ENCODE measurements at regions not wholly inside any gene's neighbourhood (a gene's known extent, or its start where the extent isn't known, plus 50 kb on each side); places are given as distances from the start of the nearest gene placed in this dataset.

GRCh38 chrX:74251006-74251930, 52.7 kb upstream of the ZCCHC13 start:
- H3K9me3 ChIP-seq (ENCODE audit: low read length), result no peaks in the 10 kb centered on the region
- H3K27me3 ChIP-seq (ENCODE audit: insufficient read depth, low read length), result peaks cover 4% of the 10 kb centered on the region
- peaks cover 14% of the 10 kb centered on the region for H3K36me3 ChIP-seq (ENCODE audit: insufficient read depth, low read length)
- H2AFZ ChIP-seq (ENCODE audit: low read depth, low read length), result no peak overlapping the region
- no peak overlapping the region for H3K4me3 ChIP-seq (ENCODE audit: low read length)
- peaks cover 3% of the 10 kb centered on the region for H3K4me1 ChIP-seq (ENCODE audit: insufficient read depth, low read length)

- Histone ChIP-seq H3K36me3 (ENCODE audit: insufficient read depth, low read length) (peaks cover 8% of the 10 kb centered on the region), H3K4me1 (ENCODE audit: insufficient read depth, low read length) (peaks cover 3% of the 10 kb centered on the region), H3K27me3 (ENCODE audit: insufficient read depth, low read length) (peaks cover 4% of the 10 kb centered on the region), H2AFZ (ENCODE audit: low read depth, low read length) (no peak overlapping the region), H3K9me3 (ENCODE audit: low read length) (no peaks in the 10 kb centered on the region), H3K4me3 (ENCODE audit: low read length) (no peak overlapping the region)
These were observed 53.4 kb upstream of the ZCCHC13 start for GRCh38 chrX:74250574-74250973.

GRCh38 chrX:74249963-74250362, 54.0 kb upstream of the ZCCHC13 start:
- Histone ChIP-seq H3K27me3 (ENCODE audit: insufficient read depth, low read length) (peaks cover 4% of the 10 kb centered on the region), H3K9me3 (ENCODE audit: low read length) (no peaks in the 10 kb centered on the region), H3K36me3 (ENCODE audit: insufficient read depth, low read length) (peaks cover 5% of the 10 kb centered on the region), H3K4me3 (ENCODE audit: low read length) (no peak overlapping the region), H2AFZ (ENCODE audit: low read depth, low read length) (no peak overlapping the region), H3K4me1 (ENCODE audit: insufficient read depth, low read length) (peaks cover 3% of the 10 kb centered on the region)

GRCh38 chrX:74248889-74249288, 55.1 kb upstream of the ZCCHC13 start:
- Histone ChIP-seq H3K36me3 (ENCODE audit: insufficient read depth, low read length) (peaks cover 9% of the 10 kb centered on the region), H2AFZ (ENCODE audit: low read depth, low read length) (no peak overlapping the region), H3K9me3 (ENCODE audit: low read length) (no peaks in the 10 kb centered on the region), H3K4me1 (ENCODE audit: insufficient read depth, low read length) (peaks cover 3% of the 10 kb centered on the region), H3K4me3 (ENCODE audit: low read length) (no peak overlapping the region), H3K27me3 (ENCODE audit: insufficient read depth, low read length) (peaks cover 4% of the 10 kb centered on the region)

DNA sequence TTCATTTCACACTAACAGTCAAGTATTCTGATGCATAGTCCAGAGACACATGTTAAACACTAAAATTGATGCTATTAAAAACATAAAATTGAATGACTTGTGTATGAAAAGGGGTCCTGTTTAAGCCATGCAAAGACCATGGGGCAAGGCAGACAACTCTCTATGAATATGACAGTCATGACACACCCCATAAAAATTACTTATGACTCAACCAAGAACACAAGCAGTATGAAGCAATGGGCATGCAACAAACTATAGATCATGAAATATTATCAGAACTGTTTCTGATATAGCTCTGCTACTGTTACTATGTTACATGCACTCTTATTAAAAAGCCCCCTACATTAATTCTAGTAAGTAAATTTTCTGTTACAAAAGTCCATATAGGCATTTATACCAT, 57.5 kb upstream of the ZCCHC13 start:
- Histone ChIP-seq H3K4me1 (ENCODE audit: insufficient read depth, low read length) (peaks cover 3% of the 10 kb centered on the region), H2AFZ (ENCODE audit: low read depth, low read length) (no peak overlapping the region), H3K4me3 (ENCODE audit: low read length) (no peak overlapping the region), H3K36me3 (ENCODE audit: insufficient read depth, low read length) (peaks cover 15% of the 10 kb centered on the region), H3K27me3 (ENCODE audit: insufficient read depth, low read length) (no peaks in the 10 kb centered on the region), H3K9me3 (ENCODE audit: low read length) (no peaks in the 10 kb centered on the region)

DNA sequence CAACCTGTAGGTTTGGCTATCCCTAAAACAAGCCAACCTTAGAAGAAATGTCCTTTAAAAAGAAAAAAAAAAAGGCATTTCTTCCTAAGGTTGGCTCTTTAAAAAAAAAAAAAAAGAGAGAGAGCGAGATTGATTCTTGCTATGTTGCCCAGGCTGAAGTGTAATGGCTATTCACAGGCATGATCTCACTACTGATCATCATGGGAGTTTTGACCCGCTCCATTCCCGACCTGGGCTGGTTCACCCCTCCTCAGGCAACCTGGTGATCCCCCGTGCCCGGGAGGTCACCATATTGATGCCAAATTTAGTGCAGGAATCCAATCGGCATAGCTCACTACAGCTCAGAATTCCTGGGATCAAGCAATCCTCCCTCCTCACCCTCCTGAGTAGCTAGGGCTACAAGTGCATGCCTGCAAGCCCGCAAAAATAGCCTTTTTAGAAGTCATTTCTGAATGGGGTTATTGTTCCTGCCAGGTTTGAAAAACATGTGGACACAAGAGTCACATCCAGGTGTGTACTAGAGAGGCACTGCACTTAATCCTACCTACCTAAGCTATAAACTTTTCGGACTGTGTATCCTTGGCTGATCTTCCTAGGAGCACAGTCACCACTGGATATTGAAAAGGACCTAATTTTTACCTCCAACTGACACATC, 61.4 kb upstream of the ZCCHC13 start:
- Histone ChIP-seq H3K4me3 (ENCODE audit: low read length) (no peak overlapping the region), H3K9me3 (ENCODE audit: low read length) (no peaks in the 10 kb centered on the region), H3K27me3 (ENCODE audit: insufficient read depth, low read length) (no peaks in the 10 kb centered on the region), H3K4me1 (ENCODE audit: insufficient read depth, low read length) (no peaks in the 10 kb centered on the region), H3K36me3 (ENCODE audit: insufficient read depth, low read length) (peaks cover 34% of the 10 kb centered on the region), H2AFZ (ENCODE audit: low read depth, low read length) (no peak overlapping the region)

- H3K27me3 ChIP-seq (ENCODE audit: insufficient read depth, low read length), result no peaks in the 10 kb centered on the region
- H2AFZ ChIP-seq (ENCODE audit: low read depth, low read length), result no peak overlapping the region
- peaks cover 34% of the 10 kb centered on the region for H3K36me3 ChIP-seq (ENCODE audit: insufficient read depth, low read length)
- H3K9me3 ChIP-seq (ENCODE audit: low read length), result no peaks in the 10 kb centered on the region
- H3K4me1 ChIP-seq (ENCODE audit: insufficient read depth, low read length), result no peaks in the 10 kb centered on the region
- H3K4me3 ChIP-seq (ENCODE audit: low read length), result no peak overlapping the region
These were observed 61.9 kb upstream of the ZCCHC13 start for GRCh38 chrX:74242050-74242449.

GRCh38 chrX:74238771-74239170, 65.2 kb upstream of the ZCCHC13 start:
- H2AFZ ChIP-seq (ENCODE audit: low read depth, low read length), result no peak overlapping the region
- H3K4me3 ChIP-seq (ENCODE audit: low read length), result no peak overlapping the region
- no peaks in the 10 kb centered on the region for H3K9me3 ChIP-seq (ENCODE audit: low read length)
- H3K27me3 ChIP-seq (ENCODE audit: insufficient read depth, low read length), result no peaks in the 10 kb centered on the region
- peaks cover 28% of the 10 kb centered on the region for H3K36me3 ChIP-seq (ENCODE audit: insufficient read depth, low read length)
- H3K4me1 ChIP-seq (ENCODE audit: insufficient read depth, low read length), result no peaks in the 10 kb centered on the region

GRCh38 chrX:74234818-74235217, 69.2 kb upstream of the ZCCHC13 start:
- Histone ChIP-seq H3K27me3 (ENCODE audit: insufficient read depth, low read length) (no peaks in the 10 kb centered on the region), H2AFZ (ENCODE audit: low read depth, low read length) (no peak overlapping the region), H3K4me1 (ENCODE audit: insufficient read depth, low read length) (no peaks in the 10 kb centered on the region), H3K9me3 (ENCODE audit: low read length) (no peaks in the 10 kb centered on the region), H3K36me3 (ENCODE audit: insufficient read depth, low read length) (peaks cover 11% of the 10 kb centered on the region), H3K4me3 (ENCODE audit: low read length) (no peak overlapping the region)

- Histone ChIP-seq H3K9me3 (ENCODE audit: low read length) (no peaks in the 10 kb centered on the region), H2AFZ (ENCODE audit: low read depth, low read length) (no peak overlapping the region), H3K4me3 (ENCODE audit: low read length) (no peak overlapping the region), H3K36me3 (ENCODE audit: insufficient read depth, low read length) (peaks cover 2% of the 10 kb centered on the region), H3K27me3 (ENCODE audit: insufficient read depth, low read length) (no peaks in the 10 kb centered on the region), H3K4me1 (ENCODE audit: insufficient read depth, low read length) (no peaks in the 10 kb centered on the region)
These were observed 71.1 kb upstream of the ZCCHC13 start for GRCh38 chrX:74232859-74233258.

DNA sequence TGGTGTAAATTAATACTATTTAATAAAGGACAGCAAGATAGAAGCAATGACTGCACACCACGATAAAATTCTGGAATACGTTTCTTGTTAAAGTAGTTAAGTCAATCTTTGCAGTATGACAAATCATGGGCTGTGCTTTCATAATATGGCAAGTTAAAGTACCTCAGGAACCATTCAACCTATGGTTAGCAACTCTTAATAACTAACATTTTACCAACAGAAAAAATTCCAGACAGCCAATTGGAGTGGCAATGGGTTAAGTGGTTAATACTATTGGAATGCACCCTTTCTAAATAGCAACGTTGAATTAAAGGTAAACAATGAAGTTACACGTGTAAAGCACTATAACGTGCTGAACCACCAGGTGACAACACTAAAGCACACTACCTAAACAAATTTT, 72.4 kb upstream of the ZCCHC13 start:
- H3K27me3 ChIP-seq (ENCODE audit: insufficient read depth, low read length), result no peaks in the 10 kb centered on the region
- H3K4me1 ChIP-seq (ENCODE audit: insufficient read depth, low read length), result no peaks in the 10 kb centered on the region
- no peak overlapping the region for H2AFZ ChIP-seq (ENCODE audit: low read depth, low read length)
- no peaks in the 10 kb centered on the region for H3K36me3 ChIP-seq (ENCODE audit: insufficient read depth, low read length)
- no peaks in the 10 kb centered on the region for H3K9me3 ChIP-seq (ENCODE audit: low read length)
- H3K4me3 ChIP-seq (ENCODE audit: low read length), result no peak overlapping the region

GRCh38 chrX:74230094-74230493, 73.9 kb upstream of the ZCCHC13 start:
- Histone ChIP-seq H3K9me3 (ENCODE audit: low read length) (peaks cover under 1% of the 10 kb centered on the region), H3K4me3 (ENCODE audit: low read length) (no peak overlapping the region), H3K27me3 (ENCODE audit: insufficient read depth, low read length) (no peaks in the 10 kb centered on the region)

GRCh38 chrX:74225111-74225510, 78.9 kb upstream of the ZCCHC13 start:
- Histone ChIP-seq H3K27me3 (ENCODE audit: insufficient read depth, low read length) (peaks cover 2% of the 10 kb centered on the region), H3K9me3 (ENCODE audit: low read length) (peaks cover 4% of the 10 kb centered on the region), H2AFZ (ENCODE audit: low read depth, low read length) (no peak overlapping the region), H3K4me3 (ENCODE audit: low read length) (no peak overlapping the region), H3K4me1 (ENCODE audit: insufficient read depth, low read length) (no peaks in the 10 kb centered on the region), H3K36me3 (ENCODE audit: insufficient read depth, low read length) (peaks cover 8% of the 10 kb centered on the region)

More at GRCh38 chrX:74230094-74230493, 73.9 kb upstream of the ZCCHC13 start:
- Histone ChIP-seq H2AFZ (ENCODE audit: low read depth, low read length) (no peak overlapping the region), H3K36me3 (ENCODE audit: insufficient read depth, low read length) (no peaks in the 10 kb centered on the region), H3K4me1 (ENCODE audit: insufficient read depth, low read length) (no peaks in the 10 kb centered on the region)
